ENCODE measurements at regions not wholly inside any gene's neighbourhood (a gene's known extent, or its start where the extent isn't known, plus 50 kb on each side); places are given as distances from the start of the nearest gene placed in this dataset.

GRCh38 chr22:47446821-47447810, 684.7 kb downstream of the TBC1D22A start:
- TF ChIP-seq, protein P1, sequence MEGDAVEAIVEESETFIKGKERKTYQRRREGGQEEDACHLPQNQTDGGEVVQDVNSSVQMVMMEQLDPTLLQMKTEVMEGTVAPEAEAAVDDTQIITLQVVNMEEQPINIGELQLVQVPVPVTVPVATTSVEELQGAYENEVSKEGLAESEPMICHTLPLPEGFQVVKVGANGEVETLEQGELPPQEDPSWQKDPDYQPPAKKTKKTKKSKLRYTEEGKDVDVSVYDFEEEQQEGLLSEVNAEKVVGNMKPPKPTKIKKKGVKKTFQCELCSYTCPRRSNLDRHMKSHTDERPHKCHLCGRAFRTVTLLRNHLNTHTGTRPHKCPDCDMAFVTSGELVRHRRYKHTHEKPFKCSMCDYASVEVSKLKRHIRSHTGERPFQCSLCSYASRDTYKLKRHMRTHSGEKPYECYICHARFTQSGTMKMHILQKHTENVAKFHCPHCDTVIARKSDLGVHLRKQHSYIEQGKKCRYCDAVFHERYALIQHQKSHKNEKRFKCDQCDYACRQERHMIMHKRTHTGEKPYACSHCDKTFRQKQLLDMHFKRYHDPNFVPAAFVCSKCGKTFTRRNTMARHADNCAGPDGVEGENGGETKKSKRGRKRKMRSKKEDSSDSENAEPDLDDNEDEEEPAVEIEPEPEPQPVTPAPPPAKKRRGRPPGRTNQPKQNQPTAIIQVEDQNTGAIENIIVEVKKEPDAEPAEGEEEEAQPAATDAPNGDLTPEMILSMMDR (IDR thresholded peaks at IDR 0.05): no peak
- no peak for TF ChIP-seq EZH2 (IDR thresholded peaks at IDR 0.05; ENCODE audit: borderline replicate concordance, insufficient read depth, low read depth, low read length, poor library complexity, severe bottlenecking)
